ENCODE measurements at regions not wholly inside any gene's neighbourhood (a gene's known extent, or its start where the extent isn't known, plus 50 kb on each side); places are given as distances from the start of the nearest gene placed in this dataset.

DNA sequence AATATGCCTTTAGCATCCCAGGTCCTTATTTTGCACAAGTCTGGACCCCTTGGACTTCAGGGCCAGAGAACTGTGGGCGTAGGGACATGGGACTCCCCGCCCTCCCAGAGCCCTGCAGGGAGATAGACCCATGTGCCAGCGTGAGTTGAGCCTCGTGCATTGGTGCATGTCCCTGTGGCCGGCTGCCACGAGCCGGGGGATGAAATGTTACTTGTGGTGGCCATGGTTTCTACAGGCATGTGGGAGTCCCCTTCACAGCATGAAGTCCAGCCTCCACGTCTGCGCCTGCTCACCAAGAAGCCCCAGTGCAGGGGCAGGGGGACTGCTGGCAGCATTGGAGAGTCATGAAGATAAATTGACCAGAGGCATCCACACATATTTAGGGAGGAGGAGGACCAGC is 470.0 kb downstream of the BCL11B start:
- Histone ChIP-seq H3K27me3 (ENCODE audit: insufficient read depth, poor library complexity, severe bottlenecking) (no peaks in the 10 kb centered on the region), H3K27ac (replicated peaks) (no peak overlapping the region), H3K4me3 (replicated peaks; ENCODE audit: insufficient read depth, low read length) (no peak overlapping the region)
- TF ChIP-seq, protein P1, sequence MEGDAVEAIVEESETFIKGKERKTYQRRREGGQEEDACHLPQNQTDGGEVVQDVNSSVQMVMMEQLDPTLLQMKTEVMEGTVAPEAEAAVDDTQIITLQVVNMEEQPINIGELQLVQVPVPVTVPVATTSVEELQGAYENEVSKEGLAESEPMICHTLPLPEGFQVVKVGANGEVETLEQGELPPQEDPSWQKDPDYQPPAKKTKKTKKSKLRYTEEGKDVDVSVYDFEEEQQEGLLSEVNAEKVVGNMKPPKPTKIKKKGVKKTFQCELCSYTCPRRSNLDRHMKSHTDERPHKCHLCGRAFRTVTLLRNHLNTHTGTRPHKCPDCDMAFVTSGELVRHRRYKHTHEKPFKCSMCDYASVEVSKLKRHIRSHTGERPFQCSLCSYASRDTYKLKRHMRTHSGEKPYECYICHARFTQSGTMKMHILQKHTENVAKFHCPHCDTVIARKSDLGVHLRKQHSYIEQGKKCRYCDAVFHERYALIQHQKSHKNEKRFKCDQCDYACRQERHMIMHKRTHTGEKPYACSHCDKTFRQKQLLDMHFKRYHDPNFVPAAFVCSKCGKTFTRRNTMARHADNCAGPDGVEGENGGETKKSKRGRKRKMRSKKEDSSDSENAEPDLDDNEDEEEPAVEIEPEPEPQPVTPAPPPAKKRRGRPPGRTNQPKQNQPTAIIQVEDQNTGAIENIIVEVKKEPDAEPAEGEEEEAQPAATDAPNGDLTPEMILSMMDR (IDR thresholded peaks at IDR 0.05; ENCODE audit: insufficient read depth, low read length), result no peak
- TF ChIP-seq POLR2AphosphoS5 (IDR thresholded peaks at IDR 0.05; ENCODE audit: low read depth), result no peak
- no peak for DNase-seq (ENCODE audit: low read depth in 1 of 2, low spot score in 1 of 2)

DNA sequence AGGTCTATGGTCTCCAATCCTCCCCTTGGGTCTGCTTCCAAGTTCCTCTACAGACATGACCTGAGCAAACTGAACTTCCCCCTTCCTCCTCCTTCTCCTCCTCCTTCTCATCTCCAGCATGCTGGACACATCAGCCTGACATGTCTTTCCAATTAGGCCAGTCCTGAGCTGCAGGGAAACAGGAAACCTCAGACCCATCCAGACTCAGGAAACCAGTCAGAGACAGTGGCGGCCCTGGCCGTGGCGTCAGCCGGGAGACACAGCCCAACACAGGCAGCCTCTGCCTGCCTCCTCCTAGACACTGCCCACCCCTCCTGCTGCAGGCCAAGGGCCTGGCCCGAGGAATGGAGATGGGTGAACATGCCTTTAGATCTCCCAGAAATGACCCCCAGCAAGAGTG is 468.8 kb downstream of the BCL11B start:
- DNase-seq (ENCODE audit: low read depth in 1 of 2, low spot score in 1 of 2), result no peak
- H3K4me3 ChIP-seq (replicated peaks; ENCODE audit: insufficient read depth, low read length), result no peak overlapping the region
- no peak overlapping the region for H3K27ac ChIP-seq (replicated peaks)
- H3K27me3 ChIP-seq (ENCODE audit: insufficient read depth, poor library complexity, severe bottlenecking), result no peaks in the 10 kb centered on the region
- TF ChIP-seq POLR2AphosphoS5 (IDR thresholded peaks at IDR 0.05; ENCODE audit: low read depth) (no peak), GABPA (IDR thresholded peaks at IDR 0.05; ENCODE audit: low read depth) (no peak), SPI1 (IDR thresholded peaks at IDR 0.05; ENCODE audit: borderline replicate concordance, low read depth) (no peak)
- TF ChIP-seq, protein P2, sequence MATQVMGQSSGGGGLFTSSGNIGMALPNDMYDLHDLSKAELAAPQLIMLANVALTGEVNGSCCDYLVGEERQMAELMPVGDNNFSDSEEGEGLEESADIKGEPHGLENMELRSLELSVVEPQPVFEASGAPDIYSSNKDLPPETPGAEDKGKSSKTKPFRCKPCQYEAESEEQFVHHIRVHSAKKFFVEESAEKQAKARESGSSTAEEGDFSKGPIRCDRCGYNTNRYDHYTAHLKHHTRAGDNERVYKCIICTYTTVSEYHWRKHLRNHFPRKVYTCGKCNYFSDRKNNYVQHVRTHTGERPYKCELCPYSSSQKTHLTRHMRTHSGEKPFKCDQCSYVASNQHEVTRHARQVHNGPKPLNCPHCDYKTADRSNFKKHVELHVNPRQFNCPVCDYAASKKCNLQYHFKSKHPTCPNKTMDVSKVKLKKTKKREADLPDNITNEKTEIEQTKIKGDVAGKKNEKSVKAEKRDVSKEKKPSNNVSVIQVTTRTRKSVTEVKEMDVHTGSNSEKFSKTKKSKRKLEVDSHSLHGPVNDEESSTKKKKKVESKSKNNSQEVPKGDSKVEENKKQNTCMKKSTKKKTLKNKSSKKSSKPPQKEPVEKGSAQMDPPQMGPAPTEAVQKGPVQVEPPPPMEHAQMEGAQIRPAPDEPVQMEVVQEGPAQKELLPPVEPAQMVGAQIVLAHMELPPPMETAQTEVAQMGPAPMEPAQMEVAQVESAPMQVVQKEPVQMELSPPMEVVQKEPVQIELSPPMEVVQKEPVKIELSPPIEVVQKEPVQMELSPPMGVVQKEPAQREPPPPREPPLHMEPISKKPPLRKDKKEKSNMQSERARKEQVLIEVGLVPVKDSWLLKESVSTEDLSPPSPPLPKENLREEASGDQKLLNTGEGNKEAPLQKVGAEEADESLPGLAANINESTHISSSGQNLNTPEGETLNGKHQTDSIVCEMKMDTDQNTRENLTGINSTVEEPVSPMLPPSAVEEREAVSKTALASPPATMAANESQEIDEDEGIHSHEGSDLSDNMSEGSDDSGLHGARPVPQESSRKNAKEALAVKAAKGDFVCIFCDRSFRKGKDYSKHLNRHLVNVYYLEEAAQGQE (IDR thresholded peaks at IDR 0.05; ENCODE audit: insufficient replicate concordance, low read depth), result no peak
- TF ChIP-seq, protein P1 (IDR thresholded peaks at IDR 0.05; ENCODE audit: insufficient read depth, low read length), result no peak

DNA sequence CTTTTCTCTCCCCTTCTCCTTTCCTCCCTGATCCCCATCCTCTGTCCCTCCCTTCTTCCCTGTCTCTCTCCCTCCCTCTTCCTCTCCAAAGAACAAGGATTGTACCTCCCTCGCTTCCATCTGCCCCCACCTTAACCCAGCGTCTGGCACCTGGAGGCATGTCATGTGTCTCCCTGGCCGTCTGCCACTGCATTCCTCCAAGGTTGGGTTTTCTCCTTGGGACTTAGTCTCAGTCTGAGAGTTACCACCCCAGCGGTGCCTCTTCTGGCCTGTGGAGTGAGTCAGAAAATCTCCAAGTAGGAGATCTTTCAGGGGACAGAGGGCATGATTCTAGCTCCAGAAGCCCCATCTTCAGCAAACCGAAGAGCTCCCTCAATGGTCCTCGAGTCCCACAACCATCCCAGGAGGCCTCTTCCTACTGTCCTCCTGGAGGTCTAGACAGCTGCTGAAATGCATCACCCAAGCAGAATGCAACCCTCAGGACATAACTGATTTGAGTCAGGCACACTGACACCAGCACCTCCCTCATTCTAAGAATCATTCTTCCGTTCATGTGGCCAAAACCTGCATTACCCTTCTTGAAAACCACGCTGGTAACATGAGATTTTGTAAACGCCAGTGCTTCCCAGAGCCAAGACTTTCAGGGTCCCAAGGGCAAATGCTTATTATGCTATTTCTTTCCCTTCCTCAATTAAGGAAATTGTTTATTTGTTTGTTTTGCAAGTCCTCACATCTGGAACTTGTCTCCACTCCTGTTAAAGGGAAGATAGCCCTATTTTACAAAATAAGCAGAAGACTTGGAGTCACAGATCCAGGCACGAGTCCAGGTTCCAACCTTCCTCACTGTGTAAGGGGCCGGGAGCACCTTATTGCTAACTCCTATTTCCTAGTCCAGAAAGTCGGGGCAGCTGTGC is 463.2 kb downstream of the BCL11B start:
- Histone ChIP-seq H3K27me3 (ENCODE audit: insufficient read depth, poor library complexity, severe bottlenecking) (no peaks in the 10 kb centered on the region), H3K27ac (replicated peaks) (no peak overlapping the region), H3K4me3 (replicated peaks; ENCODE audit: insufficient read depth, low read length) (no peak overlapping the region)
- no peak for DNase-seq (ENCODE audit: low read depth in 1 of 2, low spot score in 1 of 2)
- TF ChIP-seq GABPA (IDR thresholded peaks at IDR 0.05; ENCODE audit: low read depth) (no peak), SPI1 (IDR thresholded peaks at IDR 0.05; ENCODE audit: borderline replicate concordance, low read depth) (no peak), POLR2AphosphoS5 (IDR thresholded peaks at IDR 0.05; ENCODE audit: low read depth) (no peak)
- TF ChIP-seq, protein P2 (IDR thresholded peaks at IDR 0.05; ENCODE audit: insufficient replicate concordance, low read depth), result no peak
- TF ChIP-seq, protein P1 (IDR thresholded peaks at IDR 0.05; ENCODE audit: insufficient read depth, low read length), result no peak
